Adrenal gland (tissue), 5 donors: ENCODE measurements at regions not wholly inside any gene's neighbourhood (a gene's known extent, or its start where the extent isn't known, plus 50 kb on each side); places are given as distances from the start of the nearest gene placed in this dataset.

Experiments used
- CTCF ChIP-seq, 6 experiments: fragments of 450-650 bp in 4 of 6; fragments of 200-600 bp in 2 of 6; sonication (generic) in 1 of 6; IDR thresholded peaks; 1 replicate in 5 of 6; 2 replicates in 1 of 6; pipeline versions ENCODE4 v1.5.1 to v1.8.0; 2016 to 2021; ENCODE audit warnings: antibody characterized with exemption in 6 of 6, mild to moderate bottlenecking in 2 of 6, moderate library complexity in 1 of 6
- POLR2A ChIP-seq, 2 donors: fragments of 450-650 bp; IDR thresholded peaks; one replicate each; pipeline ENCODE4 v1.6.1; 2017; ENCODE audit warnings: antibody characterized with exemption in 2 of 2, mild to moderate bottlenecking in 2 of 2, moderate library complexity in 1 of 2
- donor health status: DM: no; HTN: no; CAD: no.

GRCh38 chr20:16212790-16213189 is 360.5 kb downstream of the KIF16B start:
- TF ChIP-seq CTCF (IDR thresholded peaks at IDR 0.05) (no peak), POLR2A (IDR thresholded peaks at IDR 0.05) (no peak)
